IgD-negative memory B cell (primary cell): ENCODE measurements at regions not wholly inside any gene's neighbourhood (a gene's known extent, or its start where the extent isn't known, plus 50 kb on each side); places are given as distances from the start of the nearest gene placed in this dataset.
"Not testable (repeated sequence)": the region's sequence is repeated elsewhere in the genome, so short reads cannot be mapped to it uniquely, and the experiment has no call there.

Experiments
- H3K27ac Mint-ChIP-seq, 3 donors: one replicate each; pipeline ENCODE4 v1.8.0; 2020 to 2022; ENCODE audit warnings: mild to moderate bottlenecking in 3 of 3, mixed read lengths in 3 of 3, moderate library complexity in 1 of 3
- H3K27me3 Mint-ChIP-seq: one replicate; pipeline ENCODE4 v1.8.0; 2021; ENCODE audit warnings: mixed read lengths
- H3K36me3 Mint-ChIP-seq: one replicate; pipeline ENCODE4 v1.8.0; 2020; ENCODE audit warnings: mild to moderate bottlenecking, mixed read lengths
- H3K4me1 Mint-ChIP-seq, 3 donors: one replicate each; pipeline ENCODE4 v1.8.0; 2020 to 2022; ENCODE audit warnings: mixed read lengths in 3 of 3, mild to moderate bottlenecking in 1 of 3
- H3K4me3 Mint-ChIP-seq, 4 donors: one replicate each; pipeline ENCODE4 v1.8.0; 2020 to 2022; ENCODE audit warnings: mild to moderate bottlenecking in 4 of 4, mixed read lengths in 4 of 4, moderate library complexity in 3 of 4
- H3K9me3 Mint-ChIP-seq, 3 donors: one replicate each; pipeline ENCODE4 v1.8.0; 2020 to 2021; ENCODE audit warnings: mixed read lengths in 3 of 3, mild to moderate bottlenecking in 1 of 3

GRCh38 chrX:124181515-124181914, 150.9 kb upstream of the TEX13D start:
- H3K36me3 Mint-ChIP-seq, H3K27me3 Mint-ChIP-seq, H3K4me3 Mint-ChIP-seq: not testable (repeated sequence)

GRCh38 chrX:124190440-124190839, 142.0 kb upstream of the TEX13D start:
- no peak overlapping the region for H3K27ac Mint-ChIP-seq
- H3K27me3 Mint-ChIP-seq: peaks cover 1% of the 10 kb centered on the region
- H3K4me1 Mint-ChIP-seq: no peaks in the 10 kb centered on the region
- no peak overlapping the region for H3K4me3 Mint-ChIP-seq
- H3K36me3 Mint-ChIP-seq: no peaks in the 10 kb centered on the region
- H3K9me3 Mint-ChIP-seq: peaks cover 0 to 3% (median 0%) of the 10 kb centered on the region in 3 donors

More at GRCh38 chrX:124181515-124181914, 150.9 kb upstream of the TEX13D start:
- H3K9me3 Mint-ChIP-seq: peaks cover 2 to 13% (median 8%) of the 10 kb centered on the region in 3 donors
- H3K27ac Mint-ChIP-seq, H3K4me1 Mint-ChIP-seq: not testable (repeated sequence)

- Mint-ChIP-seq H3K27me3 (no peaks in the 10 kb centered on the region), H3K27ac (no peak overlapping the region), H3K36me3 (no peaks in the 10 kb centered on the region), H3K4me1 (no peaks in the 10 kb centered on the region), H3K9me3 (peaks cover 0 to 5% (median 3%) of the 10 kb centered on the region in 3 donors), H3K4me3 (no peak overlapping the region)
Observed at GRCh38 chrX:124194199-124194598, 138.3 kb upstream of the TEX13D start.

GRCh38 chrX:124194901-124195300, 137.6 kb upstream of the TEX13D start:
- H3K27ac Mint-ChIP-seq: no peak overlapping the region
- H3K9me3 Mint-ChIP-seq: peaks cover 0 to 5% (median 3%) of the 10 kb centered on the region in 3 donors
- H3K4me1 Mint-ChIP-seq: no peaks in the 10 kb centered on the region
- no peaks in the 10 kb centered on the region for H3K27me3 Mint-ChIP-seq
- no peaks in the 10 kb centered on the region for H3K36me3 Mint-ChIP-seq
- no peak overlapping the region for H3K4me3 Mint-ChIP-seq

- H3K27me3 Mint-ChIP-seq: peaks cover 3% of the 10 kb centered on the region
- H3K4me1 Mint-ChIP-seq: no peaks in the 10 kb centered on the region
- H3K4me3 Mint-ChIP-seq: no peak overlapping the region
- no peak overlapping the region for H3K27ac Mint-ChIP-seq
- H3K36me3 Mint-ChIP-seq: no peaks in the 10 kb centered on the region
- peaks cover 0 to 9% (median 7%) of the 10 kb centered on the region in 3 donors for H3K9me3 Mint-ChIP-seq
Observed at GRCh38 chrX:124203311-124203710, 129.1 kb upstream of the TEX13D start.

GRCh38 chrX:124208660-124209059, 123.8 kb upstream of the TEX13D start:
- Mint-ChIP-seq H3K36me3 (no peaks in the 10 kb centered on the region), H3K27ac (peak overlapping the region in 1 of 3 donors; percentile 76), H3K4me3 (no peak overlapping the region), H3K9me3 (no peaks in the 10 kb centered on the region), H3K27me3 (no peaks in the 10 kb centered on the region), H3K4me1 (peaks cover 2 to 10% (median 6%) of the 10 kb centered on the region in 3 donors)

GRCh38 chrX:124209792-124210576, 122.5 kb upstream of the TEX13D start:
- H3K9me3 Mint-ChIP-seq: no peaks in the 10 kb centered on the region
- H3K36me3 Mint-ChIP-seq: no peaks in the 10 kb centered on the region
- peaks cover 2 to 10% (median 6%) of the 10 kb centered on the region in 3 donors for H3K4me1 Mint-ChIP-seq
- no peak overlapping the region for H3K4me3 Mint-ChIP-seq
- no peaks in the 10 kb centered on the region for H3K27me3 Mint-ChIP-seq
- H3K27ac Mint-ChIP-seq: no peak overlapping the region

- no peak overlapping the region for H3K27ac Mint-ChIP-seq
- peaks cover 4 to 12% (median 6%) of the 10 kb centered on the region in 3 donors for H3K4me1 Mint-ChIP-seq
- no peak overlapping the region for H3K4me3 Mint-ChIP-seq
- H3K36me3 Mint-ChIP-seq: no peaks in the 10 kb centered on the region
- H3K27me3 Mint-ChIP-seq: no peaks in the 10 kb centered on the region
- H3K9me3 Mint-ChIP-seq: no peaks in the 10 kb centered on the region
Observed at GRCh38 chrX:124211312-124211942, 121.0 kb upstream of the TEX13D start.

- H3K4me3 Mint-ChIP-seq: no peak overlapping the region
- H3K27ac Mint-ChIP-seq: no peak overlapping the region
- H3K27me3 Mint-ChIP-seq: no peaks in the 10 kb centered on the region
- H3K9me3 Mint-ChIP-seq: no peaks in the 10 kb centered on the region
- H3K4me1 Mint-ChIP-seq: peaks cover 10 to 22% (median 11%) of the 10 kb centered on the region in 3 donors
- H3K36me3 Mint-ChIP-seq: no peaks in the 10 kb centered on the region
Observed at GRCh38 chrX:124212622-124213021, 119.8 kb upstream of the TEX13D start.

- no peaks in the 10 kb centered on the region for H3K9me3 Mint-ChIP-seq
- no peak overlapping the region for H3K4me3 Mint-ChIP-seq
- no peaks in the 10 kb centered on the region for H3K27me3 Mint-ChIP-seq
- H3K4me1 Mint-ChIP-seq: peaks cover 15 to 37% (median 19%) of the 10 kb centered on the region in 3 donors
- H3K36me3 Mint-ChIP-seq: no peaks in the 10 kb centered on the region
- no peak overlapping the region for H3K27ac Mint-ChIP-seq
Observed at GRCh38 chrX:124215786-124216185, 116.7 kb upstream of the TEX13D start.

- Mint-ChIP-seq H3K36me3 (no peaks in the 10 kb centered on the region), H3K4me1 (peaks cover 19 to 36% (median 20%) of the 10 kb centered on the region in 3 donors), H3K27me3 (no peaks in the 10 kb centered on the region), H3K27ac (no peak overlapping the region), H3K4me3 (no peak overlapping the region), H3K9me3 (no peaks in the 10 kb centered on the region)
Observed at GRCh38 chrX:124216396-124217115, 115.9 kb upstream of the TEX13D start.

- H3K27me3 Mint-ChIP-seq: no peaks in the 10 kb centered on the region
- H3K27ac Mint-ChIP-seq: peak overlapping the region in 2 of 3 donors; percentile 85 to 87
- H3K4me3 Mint-ChIP-seq: peak overlapping the region; percentile 32 to 76 (median 52)
- H3K9me3 Mint-ChIP-seq: no peaks in the 10 kb centered on the region
- peaks cover 18 to 33% (median 19%) of the 10 kb centered on the region in 3 donors for H3K4me1 Mint-ChIP-seq
- H3K36me3 Mint-ChIP-seq: no peaks in the 10 kb centered on the region
Observed at GRCh38 chrX:124217304-124218251, 114.9 kb upstream of the TEX13D start.

- Mint-ChIP-seq H3K9me3 (peaks cover 0 to 2% (median 0%) of the 10 kb centered on the region in 3 donors), H3K4me1 (peaks cover 6 to 14% (median 8%) of the 10 kb centered on the region in 3 donors), H3K27ac (no peak overlapping the region), H3K36me3 (peaks cover 2% of the 10 kb centered on the region), H3K27me3 (peaks cover 3% of the 10 kb centered on the region), H3K4me3 (no peak overlapping the region)
Observed at GRCh38 chrX:124223524-124223923, 108.9 kb upstream of the TEX13D start.

GRCh38 chrX:124224528-124224927, 107.9 kb upstream of the TEX13D start:
- Mint-ChIP-seq H3K36me3 (peaks cover 2% of the 10 kb centered on the region), H3K4me1 (peaks cover 5 to 7% (median 6%) of the 10 kb centered on the region in 3 donors), H3K4me3 (no peak overlapping the region), H3K27ac (no peak overlapping the region), H3K9me3 (peaks cover 0 to 2% (median 0%) of the 10 kb centered on the region in 3 donors), H3K27me3 (peaks cover 3% of the 10 kb centered on the region)
